Neural progenitor cell (in vitro differentiated cells): ENCODE measurements at regions not wholly inside any gene's neighbourhood (a gene's known extent, or its start where the extent isn't known, plus 50 kb on each side); places are given as distances from the start of the nearest gene placed in this dataset.

Experiments used
- DNase-seq: peaks from one replicate; pipeline ENCODE4 v3.0.0-alpha.2; 2016; ENCODE audit warnings: low spot score
- H2AFZ ChIP-seq: fragments of 200-600 bp; sonication (generic); replicated peaks from 2 replicates; pipeline ENCODE4 v1.6.1; 2016; ENCODE audit warnings: antibody characterized with exemption
- H3F3A ChIP-seq: fragments of 200-600 bp; sonication (generic); 2 replicates; pipeline ENCODE4 v1.6.1; 2016; ENCODE audit warnings: antibody characterized with exemption, low read depth
- H3K27ac ChIP-seq: fragments of 200-600 bp; sonication (generic); 2 replicates; pipeline ENCODE4 v1.5.1; 2016; ENCODE audit warnings: mild to moderate bottlenecking
- H3K27me3 ChIP-seq: fragments of 200-600 bp; sonication (generic); 2 replicates; pipeline ENCODE4 v1.6.1; 2016; ENCODE audit warnings: mild to moderate bottlenecking, moderate library complexity
- H3K36me3 ChIP-seq: fragments of 200-600 bp; sonication (generic); 2 replicates; pipeline ENCODE4 v1.5.1; 2016
- H3K4me1 ChIP-seq: fragments of 200-600 bp; sonication (generic); 2 replicates; pipeline ENCODE4 v1.6.1; 2016; ENCODE audit warnings: mixed run types
- H3K4me2 ChIP-seq: fragments of 200-600 bp; sonication (generic); 2 replicates; pipeline ENCODE4 v1.6.1; 2016
- H3K4me3 ChIP-seq: fragments of 200-600 bp; sonication (generic); 2 replicates; pipeline ENCODE4 v1.5.1; 2016
- H3K79me2 ChIP-seq: fragments of 200-600 bp; sonication (generic); 2 replicates; pipeline ENCODE4 v1.6.1; 2016; ENCODE audit warnings: low read depth
- H3K9ac ChIP-seq: fragments of 200-600 bp; sonication (generic); 2 replicates; pipeline ENCODE4 v1.6.1; 2016
- H3K9me3 ChIP-seq: fragments of 200-600 bp; sonication (generic); 2 replicates; pipeline ENCODE4 v1.5.1; 2016; ENCODE audit warnings: low read depth
- H4K20me1 ChIP-seq: fragments of 200-600 bp; sonication (generic); 2 replicates; pipeline ENCODE4 v1.6.1; 2016; ENCODE audit warnings: low read depth
- H3K27ac Mint-ChIP-seq: 3 replicates; pipeline ENCODE4 v1.8.0; 2021; ENCODE audit warnings: mixed read lengths
- H3K27me3 Mint-ChIP-seq: 2 replicates; pipeline ENCODE4 v1.8.0; 2022; ENCODE audit warnings: low read depth, mild to moderate bottlenecking, inconsistent platforms, moderate library complexity, mixed read lengths; ENCODE audit not compliant: insufficient read depth
- H3K36me3 Mint-ChIP-seq: 3 replicates; pipeline ENCODE4 v1.8.0; 2021; ENCODE audit warnings: mixed read lengths
- H3K4me1 Mint-ChIP-seq: 3 replicates; pipeline ENCODE4 v1.8.0; 2021; ENCODE audit warnings: mixed read lengths
- H3K4me3 Mint-ChIP-seq: 3 replicates; pipeline ENCODE4 v1.8.0; 2021; ENCODE audit warnings: mild to moderate bottlenecking, moderate library complexity, mixed read lengths
- H3K9me3 Mint-ChIP-seq: 3 replicates; pipeline ENCODE4 v1.8.0; 2020; ENCODE audit warnings: mixed read lengths
- CTCF ChIP-seq: fragments of 200-600 bp; sonication (generic); IDR thresholded peaks from 2 replicates; pipeline ENCODE4 v1.5.1; 2017; ENCODE audit warnings: antibody characterized with exemption, mild to moderate bottlenecking
- EZH2 ChIP-seq: fragments of 200-600 bp; sonication (generic); IDR thresholded peaks from 2 replicates; pipeline ENCODE4 v1.6.1; 2017; ENCODE audit warnings: antibody characterized with exemption, mild to moderate bottlenecking, moderate library complexity
- EZH2phosphoT487 ChIP-seq: fragments of 200-600 bp; sonication (generic); IDR thresholded peaks from 2 replicates; pipeline ENCODE4 v1.6.1; 2017; ENCODE audit warnings: antibody characterized with exemption

GRCh38 chr19:29044037-29044436, 168.9 kb downstream of the UQCRFS1 start:
- H3K9me3 Mint-ChIP-seq: peaks cover 5% of the 10 kb centered on the region
- H3K9me3 ChIP-seq: no peaks in the 10 kb centered on the region
- no peaks in the 10 kb centered on the region for H3K79me2 ChIP-seq
- peaks cover 45% of the 10 kb centered on the region for H3K4me1 ChIP-seq
- DNase-seq: no peak
- H3K27me3 Mint-ChIP-seq: peaks cover under 1% of the 10 kb centered on the region
- no peak for TF ChIP-seq EZH2
- no peak for TF ChIP-seq CTCF
- TF ChIP-seq EZH2phosphoT487: no peak
- H2AFZ ChIP-seq: no peak overlapping the region
- no peaks in the 10 kb centered on the region for H4K20me1 ChIP-seq
- H3K36me3 Mint-ChIP-seq: no peaks in the 10 kb centered on the region
- H3K4me3 ChIP-seq: no peak overlapping the region
- H3K4me3 Mint-ChIP-seq: no peak overlapping the region
- no peak overlapping the region for H3K9ac ChIP-seq
- H3K27me3 ChIP-seq: no peaks in the 10 kb centered on the region
- H3K4me2 ChIP-seq: no peak overlapping the region
- H3K36me3 ChIP-seq: no peaks in the 10 kb centered on the region
- peaks cover 26% of the 10 kb centered on the region for H3K4me1 Mint-ChIP-seq
- no peak overlapping the region for H3K27ac ChIP-seq
- peaks cover 22% of the 10 kb centered on the region for H3F3A ChIP-seq
- no peak overlapping the region for H3K27ac Mint-ChIP-seq

- TF ChIP-seq CTCF: no peak
- TF ChIP-seq EZH2phosphoT487: no peak
- TF ChIP-seq EZH2: no peak
- no peak overlapping the region for H3K27ac ChIP-seq
- no peak overlapping the region for H3K27ac Mint-ChIP-seq
Observed at GRCh38 chr19:29042450-29042849, 170.5 kb downstream of the UQCRFS1 start.

GRCh38 chr19:29040951-29041350, 172.0 kb downstream of the UQCRFS1 start:
- Mint-ChIP-seq H3K36me3 (no peaks in the 10 kb centered on the region), H3K4me1 (peaks cover 25% of the 10 kb centered on the region), H3K4me3 (no peak overlapping the region), H3K27me3 (peaks cover 13% of the 10 kb centered on the region), H3K27ac (no peak overlapping the region), H3K9me3 (peaks cover 5% of the 10 kb centered on the region)
- TF ChIP-seq EZH2phosphoT487 (no peak), EZH2 (no peak), CTCF (no peak)
- Histone ChIP-seq H4K20me1 (no peaks in the 10 kb centered on the region), H3K4me3 (no peak overlapping the region), H3K4me2 (peak overlapping the region; percentile 65), H3K27ac (peak overlapping the region; percentile 91), H3K4me1 (peaks cover 44% of the 10 kb centered on the region), H3K36me3 (no peaks in the 10 kb centered on the region), H2AFZ (peak overlapping the region; percentile 1), H3K9ac (no peak overlapping the region), H3K27me3 (no peaks in the 10 kb centered on the region), H3F3A (peaks cover 22% of the 10 kb centered on the region), H3K9me3 (no peaks in the 10 kb centered on the region), H3K79me2 (no peaks in the 10 kb centered on the region)
- DNase-seq: peak; percentile 89

More at GRCh38 chr19:29042450-29042849, 170.5 kb downstream of the UQCRFS1 start:
- no peaks in the 10 kb centered on the region for H3K36me3 Mint-ChIP-seq
- H3K4me3 ChIP-seq: no peak overlapping the region
- no peaks in the 10 kb centered on the region for H3K9me3 ChIP-seq
- no peaks in the 10 kb centered on the region for H3K79me2 ChIP-seq
- H3K4me1 Mint-ChIP-seq: peaks cover 26% of the 10 kb centered on the region
- H3K9me3 Mint-ChIP-seq: peaks cover 5% of the 10 kb centered on the region
- no peak overlapping the region for H3K9ac ChIP-seq
- no peak overlapping the region for H3K4me2 ChIP-seq
- H2AFZ ChIP-seq: no peak overlapping the region
- H3F3A ChIP-seq: peaks cover 22% of the 10 kb centered on the region
- H3K27me3 Mint-ChIP-seq: peaks cover 4% of the 10 kb centered on the region
- peaks cover 50% of the 10 kb centered on the region for H3K4me1 ChIP-seq
- no peaks in the 10 kb centered on the region for H4K20me1 ChIP-seq
- DNase-seq: no peak
- no peaks in the 10 kb centered on the region for H3K36me3 ChIP-seq
- no peaks in the 10 kb centered on the region for H3K27me3 ChIP-seq
- peak overlapping the region; percentile 30 for H3K4me3 Mint-ChIP-seq
